A549 (cell line): ENCODE measurements at regions not wholly inside any gene's neighbourhood (a gene's known extent, or its start where the extent isn't known, plus 50 kb on each side); places are given as distances from the start of the nearest gene placed in this dataset.

ENCODE experiments used
- ATAC-seq, 2 experiments: fragments of 200-7000 bp in 1 of 2; fragments of >200 bp in 1 of 2; cut with Nextera tagmentation in 1 of 2; cut with Tn5 transposase in 1 of 2; 3 replicates each; pipeline versions ENCODE4 v1.8.0 to v1.9.1; 2018 to 2020; ENCODE audit warnings: mild to moderate bottlenecking in 1 of 2, moderate library complexity in 1 of 2
- CTCF ChIA-PET: fragments of 300-600 bp; sonication (Branson Sonifier 250); formaldehyde crosslinking; extraction: SDS; loops from one replicate; lab custom pipeline; 2021; ENCODE audit warnings: antibody characterized with exemption, inconsistent platforms; lab: Yijun Ruan, JAX
- POLR2A ChIA-PET: fragments of 350-600 bp; formaldehyde crosslinking; extraction: SDS; loops from one replicate; lab custom pipeline; 2021; ENCODE audit warnings: antibody characterized with exemption, inconsistent platforms; lab: Yijun Ruan, JAX
- DNase-seq, 2 experiments: peaks; one replicate each; pipeline versions ENCODE4 v3.0.0 to v3.0.0-alpha.2; 2011 to 2016; ENCODE audit warnings: low read depth in 1 of 2, low spot score in 1 of 2
- FAIRE-seq: peaks from 2 replicates; lab custom pipeline; 2011; peaks lifted over from hg19 to GRCh38; lab: Jason Lieb, UNC
- H3K27ac ChIP-seq, 2 experiments: fragments of >200 bp; sonication (Bioruptor Twin); formaldehyde crosslinking; 3 replicates each; pipeline ENCODE4 v1.5.1; 2016 to 2017
- H3K4me1 ChIP-seq: fragments of >200 bp; sonication (Bioruptor Twin); formaldehyde crosslinking; 3 replicates; pipeline ENCODE4 v1.6.1; 2016
- H3K4me2 ChIP-seq: fragments of >200 bp; sonication (Bioruptor Twin); formaldehyde crosslinking; 3 replicates; pipeline ENCODE4 v1.6.1; 2016
- H3K4me3 ChIP-seq: fragments of >200 bp; sonication (Bioruptor Twin); formaldehyde crosslinking; 3 replicates; pipeline ENCODE4 v1.5.1; 2016
- H3K9me3 ChIP-seq: fragments of >200 bp; sonication (Bioruptor Twin); formaldehyde crosslinking; 3 replicates; pipeline ENCODE4 v1.6.1; 2016
- BHLHE40 ChIP-seq: IDR thresholded peaks from 2 replicates; pipeline ENCODE4 v1.6.1; 2012; ENCODE audit warnings: low read depth, low read length, inconsistent platforms
- CEBPB ChIP-seq, 2 experiments: fragments of >200 bp in 1 of 2; sonication (Bioruptor Twin) in 1 of 2; formaldehyde crosslinking in 1 of 2; IDR thresholded peaks; 2 replicates each; pipeline ENCODE4 v1.6.1; 2012 to 2016
- CHD4 ChIP-seq: fragments of 200-600 bp; sonication (generic); IDR thresholded peaks from 2 replicates; pipeline ENCODE4 v1.6.1; 2016; ENCODE audit warnings: antibody characterized with exemption, mild to moderate bottlenecking, borderline replicate concordance
- CTCF ChIP-seq: fragments of >200 bp; sonication (Bioruptor Twin); formaldehyde crosslinking; IDR thresholded peaks from 3 replicates; pipeline ENCODE4 v1.5.1; 2016
- E2F6 ChIP-seq: IDR thresholded peaks from 2 replicates; pipeline ENCODE4 v1.6.1; 2012; ENCODE audit warnings: low read depth, borderline replicate concordance
- ELK1 ChIP-seq: fragments of 150-350 bp; IDR thresholded peaks from 2 replicates; pipeline ENCODE4 v1.6.1; 2014; ENCODE audit warnings: low read depth, mild to moderate bottlenecking, low read length
- FOSB ChIP-seq: fragments of 250-450 bp; sonication (Bioruptor Pico); IDR thresholded peaks from 2 replicates; pipeline ENCODE4 v1.5.0; 2020; ENCODE audit warnings: mild to moderate bottlenecking, moderate library complexity
- GATA3 ChIP-seq: IDR thresholded peaks from 2 replicates; pipeline ENCODE4 v1.6.1; 2012; ENCODE audit warnings: borderline replicate concordance
- HOXB13 ChIP-seq: fragments of 250-450 bp; sonication (Bioruptor Pico); IDR thresholded peaks from 2 replicates; pipeline ENCODE4 v1.5.0; 2020; ENCODE audit warnings: low read depth, mild to moderate bottlenecking, moderate library complexity
- JUNB ChIP-seq: fragments of >200 bp; sonication (Bioruptor Twin); formaldehyde crosslinking; IDR thresholded peaks from 2 replicates; pipeline ENCODE4 v1.6.1; 2016
- MAFK ChIP-seq: fragments of 450-650 bp; IDR thresholded peaks from 2 replicates; pipeline ENCODE4 v1.6.1; 2014; ENCODE audit not compliant: partially characterized antibody
- MAZ ChIP-seq: fragments of 150-350 bp; IDR thresholded peaks from 2 replicates; pipeline ENCODE4 v1.6.1; 2014; ENCODE audit warnings: antibody characterized with exemption, low read depth, low read length, borderline replicate concordance
- NPAS2 ChIP-seq: fragments of 250-450 bp; sonication (Bioruptor Pico); IDR thresholded peaks from 2 replicates; pipeline ENCODE4 v1.8.0; 2022; ENCODE audit warnings: mild to moderate bottlenecking, moderate library complexity, borderline replicate concordance
- POLR2AphosphoS2 ChIP-seq: conservative IDR thresholded peaks from 2 replicates; pipeline ENCODE4 v1.6.1; 2012; ENCODE audit warnings: low read length, improper control_type of control experiment, inconsistent platforms
- REST ChIP-seq: fragments of 200-600 bp; sonication (generic); IDR thresholded peaks from 2 replicates; pipeline ENCODE4 v1.6.1; 2016; ENCODE audit warnings: antibody characterized with exemption, mild to moderate bottlenecking, moderate library complexity
- TFCP2L1 ChIP-seq: fragments of 250-450 bp; sonication (Bioruptor Pico); IDR thresholded peaks from 2 replicates; pipeline ENCODE4 v1.5.0; 2021; ENCODE audit warnings: mild to moderate bottlenecking
- USF2 ChIP-seq: fragments of 450-650 bp; IDR thresholded peaks from 2 replicates; pipeline ENCODE4 v1.6.1; 2014; ENCODE audit warnings: antibody characterized with exemption
- ZFP36 ChIP-seq: fragments of 450-650 bp; IDR thresholded peaks from 2 replicates; pipeline ENCODE4 v1.6.1; 2014; ENCODE audit warnings: borderline replicate concordance; ENCODE audit not compliant: partially characterized antibody
- WGBS: methylation state at CpG from one replicate; pipeline ENCODE4 v1.1.6; 2017; ENCODE audit errors: missing lambda C conversion rate; 5-methylcytosine and 5-hydroxymethylcytosine counted together

GRCh38 chr7:88629559-88629958 is 129.9 kb upstream of the ZNF804B start:
- H3K4me2 ChIP-seq, result no peak overlapping the region
- H3K4me1 ChIP-seq, result no peaks in the 10 kb centered on the region
- no peak overlapping the region for H3K27ac ChIP-seq
- ATAC-seq, result no peak
- no peak for DNase-seq
- FAIRE-seq, result no peak
- H3K9me3 ChIP-seq, result no peaks in the 10 kb centered on the region
- WGBS, result 0% methylated on average over 1 of the region's 1 CpG
- no peak overlapping the region for H3K4me3 ChIP-seq
- CTCF ChIA-PET, result no interaction called here
- no peak for TF ChIP-seq E2F6
- peak; percentile 48 for TF ChIP-seq MAFK
- TF ChIP-seq POLR2AphosphoS2, result no peak
- no peak for TF ChIP-seq GATA3
- TF ChIP-seq CEBPB (IDR thresholded peaks at IDR 0.05), result no peak
- TF ChIP-seq, all 56 proteins: peak for 1
- POLR2A ChIA-PET, result no interaction called here

- H3K4me2 ChIP-seq, result no peak overlapping the region
- TF ChIP-seq TFCP2L1 (CRISPR knock-in tag), result no peak
- TF ChIP-seq CEBPB (IDR thresholded peaks at IDR 0.05), result no peak
- TF ChIP-seq BHLHE40, result no peak
- TF ChIP-seq CTCF, result no peak
- no peak for TF ChIP-seq ZFP36
- TF ChIP-seq REST, result no peak
- no peak for TF ChIP-seq CHD4
- no peak for TF ChIP-seq HOXB13 (CRISPR knock-in tag)
- TF ChIP-seq MAZ, result no peak
- TF ChIP-seq USF2, result no peak
- TF ChIP-seq NPAS2 (CRISPR knock-in tag), result no peak
- no peak for TF ChIP-seq FOSB
- TF ChIP-seq ELK1, result no peak
- no peak for TF ChIP-seq JUNB
- H3K9me3 ChIP-seq, result no peaks in the 10 kb centered on the region
- H3K4me1 ChIP-seq, result no peaks in the 10 kb centered on the region
- H3K4me3 ChIP-seq, result no peak overlapping the region
- no peak for ATAC-seq
- H3K27ac ChIP-seq, result no peak overlapping the region
- POLR2A ChIA-PET, result no interaction called here
- CTCF ChIA-PET, result no interaction called here
- no peak for FAIRE-seq
- no peak for DNase-seq
- 0% methylated on average over 2 of the region's 2 CpGs for WGBS
Observed at GRCh38 chr7:88628363-88629085, 131.0 kb upstream of the ZNF804B start.
